Activated naive CD4-positive, alpha-beta T cell treated with anti-CD3 and anti-CD28 coated beads, Interleukin-2, amount 50 U/mL, for 72 hours (primary cell): ENCODE measurements at regions not wholly inside any gene's neighbourhood (a gene's known extent, or its start where the extent isn't known, plus 50 kb on each side); places are given as distances from the start of the nearest gene placed in this dataset.
"Not testable (repeated sequence)": the region's sequence is repeated elsewhere in the genome, so short reads cannot be mapped to it uniquely, and the experiment has no call there.

ENCODE experiments used
- ATAC-seq, 2 donors: fragments of 150-1000 bp; cut with Tn5 transposase; 2 replicates each; pipeline ENCODE4 v1.10.0; 2021; ENCODE audit warnings: mild to moderate bottlenecking in 2 of 2, moderate library complexity in 2 of 2
- DNase-seq, 2 donors: peaks; one replicate each; pipeline ENCODE4 v3.0.0; 2021 to 2022; ENCODE audit warnings: low spot score in 2 of 2
- H3K27ac Mint-ChIP-seq, 2 donors: one replicate each; pipeline ENCODE4 v1.8.0; 2022; ENCODE audit warnings: mild to moderate bottlenecking in 2 of 2, mixed read lengths in 2 of 2
- H3K36me3 Mint-ChIP-seq, 2 donors: one replicate each; pipeline ENCODE4 v1.8.0; 2022; ENCODE audit warnings: mixed read lengths in 2 of 2
- H3K9me3 Mint-ChIP-seq, 2 donors: one replicate each; pipeline ENCODE4 v1.8.0; 2022; ENCODE audit warnings: mixed read lengths in 2 of 2

DNA sequence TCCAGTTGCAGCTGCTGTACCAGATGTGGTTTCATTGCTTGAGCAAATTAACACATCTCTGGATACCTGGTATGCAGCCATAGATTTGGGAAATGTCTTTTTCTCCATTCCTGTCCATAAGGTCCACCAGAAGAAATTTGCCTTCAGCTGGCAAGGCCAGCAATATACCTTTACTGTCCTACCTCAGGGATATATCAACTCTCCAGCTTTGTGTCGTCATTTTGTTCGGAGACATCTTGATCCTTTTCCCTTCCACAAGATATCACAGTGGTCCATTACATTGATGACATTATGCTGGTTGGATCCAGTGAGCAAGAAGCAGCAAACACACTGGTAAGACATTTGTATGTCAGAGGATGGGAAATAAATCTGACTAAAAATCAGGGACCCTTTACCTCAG, 576.1 kb upstream of the FBXO33 start:
- not testable (repeated sequence) for H3K36me3 Mint-ChIP-seq, H3K9me3 Mint-ChIP-seq, H3K27ac Mint-ChIP-seq, ATAC-seq, DNase-seq

GRCh38 chr14:40004871-40005500, 572.8 kb upstream of the FBXO33 start:
- DNase-seq (no peak), ATAC-seq (no peak)
- Mint-ChIP-seq H3K9me3 (no peaks in the 10 kb centered on the region), H3K27ac (no peak overlapping the region), H3K36me3 (no peaks in the 10 kb centered on the region)

- no peak overlapping the region for H3K27ac Mint-ChIP-seq
These were observed 571.5 kb upstream of the FBXO33 start for GRCh38 chr14:40003773-40004172.

GRCh38 chr14:39998854-39999253, 566.6 kb upstream of the FBXO33 start:
- Mint-ChIP-seq H3K36me3 (no peaks in the 10 kb centered on the region), H3K9me3 (peaks cover 0 to 4% of the 10 kb centered on the region in 2 donors), H3K27ac (no peak overlapping the region)
- ATAC-seq (no peak), DNase-seq (no peak)

More at GRCh38 chr14:40003773-40004172, 571.5 kb upstream of the FBXO33 start:
- no peak for ATAC-seq
- Mint-ChIP-seq H3K36me3 (no peaks in the 10 kb centered on the region), H3K9me3 (no peaks in the 10 kb centered on the region)
- no peak for DNase-seq

- Mint-ChIP-seq H3K27ac (no peak overlapping the region), H3K9me3 (peaks cover 0 to 4% of the 10 kb centered on the region in 2 donors), H3K36me3 (no peaks in the 10 kb centered on the region)
- no peak for DNase-seq
- ATAC-seq: no peak
These were observed 565.9 kb upstream of the FBXO33 start for GRCh38 chr14:39998114-39998513.

DNA sequence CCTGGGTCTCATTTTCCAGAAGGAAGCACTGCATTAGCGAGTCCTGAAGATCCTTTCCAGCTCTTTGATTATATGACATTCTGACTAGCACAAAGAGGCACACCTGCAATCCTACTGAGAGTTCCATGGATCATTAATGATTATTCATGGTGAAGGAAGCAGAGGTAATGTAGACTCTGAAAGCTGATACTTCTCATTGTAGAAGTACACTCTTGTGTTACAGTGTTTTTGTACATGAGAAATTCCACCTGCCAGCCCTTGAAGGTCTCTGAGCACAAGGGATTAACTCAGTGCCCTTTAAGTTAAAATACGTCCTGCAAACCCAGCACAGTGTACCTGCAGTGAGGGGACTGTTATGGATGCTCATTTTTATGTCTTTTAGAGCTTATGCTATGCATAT, 558.8 kb upstream of the FBXO33 start:
- Mint-ChIP-seq H3K9me3 (peaks cover 0 to 4% of the 10 kb centered on the region in 2 donors), H3K36me3 (no peaks in the 10 kb centered on the region), H3K27ac (no peak overlapping the region)
- ATAC-seq (no peak), DNase-seq (no peak)

DNA sequence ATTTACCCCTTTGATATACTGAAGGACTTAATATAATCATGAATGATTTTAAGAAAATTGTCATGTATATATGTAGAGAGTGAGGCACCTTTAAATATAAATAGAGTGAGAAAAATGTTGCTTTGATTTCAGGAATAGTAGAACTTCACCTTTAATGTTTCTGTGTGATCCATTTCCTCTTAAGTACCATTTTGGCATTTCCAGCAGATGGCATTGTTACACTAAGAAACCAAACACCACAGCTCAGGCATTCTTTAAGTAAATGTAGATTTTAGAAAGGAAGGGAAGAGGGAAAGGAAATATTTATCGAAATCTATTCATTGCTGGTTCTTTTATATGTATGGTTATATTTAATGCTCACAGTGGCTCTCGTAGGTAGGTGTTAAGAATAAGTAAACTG, 556.7 kb upstream of the FBXO33 start:
- Mint-ChIP-seq H3K27ac (no peak overlapping the region), H3K9me3 (no peaks in the 10 kb centered on the region), H3K36me3 (no peaks in the 10 kb centered on the region)
- no peak for DNase-seq
- ATAC-seq: no peak

DNA sequence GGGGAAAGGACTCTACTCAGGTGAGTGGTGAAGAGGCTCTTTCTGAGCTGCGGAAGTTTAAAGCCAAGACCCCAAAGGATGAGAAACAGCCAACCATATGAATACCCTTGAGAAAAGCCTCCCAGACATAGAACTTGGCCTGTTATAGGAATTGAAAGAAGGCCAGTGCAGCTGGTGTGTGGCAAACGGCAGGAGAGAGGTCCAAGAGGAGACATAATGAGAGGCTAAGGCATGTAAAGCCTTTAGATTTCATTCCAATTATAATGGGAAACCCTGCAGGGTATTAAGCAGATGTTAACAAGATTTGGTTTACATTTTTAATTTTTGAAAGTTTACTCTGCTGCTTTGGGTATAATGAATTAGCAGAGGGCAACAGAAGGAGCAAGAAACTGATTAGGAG, 552.1 kb upstream of the FBXO33 start:
- no peaks in the 10 kb centered on the region for H3K36me3 Mint-ChIP-seq
- ATAC-seq (no peak), DNase-seq (no peak)
- peaks cover 0 to 4% of the 10 kb centered on the region in 2 donors for H3K9me3 Mint-ChIP-seq
- H3K27ac Mint-ChIP-seq: no peak overlapping the region

DNA sequence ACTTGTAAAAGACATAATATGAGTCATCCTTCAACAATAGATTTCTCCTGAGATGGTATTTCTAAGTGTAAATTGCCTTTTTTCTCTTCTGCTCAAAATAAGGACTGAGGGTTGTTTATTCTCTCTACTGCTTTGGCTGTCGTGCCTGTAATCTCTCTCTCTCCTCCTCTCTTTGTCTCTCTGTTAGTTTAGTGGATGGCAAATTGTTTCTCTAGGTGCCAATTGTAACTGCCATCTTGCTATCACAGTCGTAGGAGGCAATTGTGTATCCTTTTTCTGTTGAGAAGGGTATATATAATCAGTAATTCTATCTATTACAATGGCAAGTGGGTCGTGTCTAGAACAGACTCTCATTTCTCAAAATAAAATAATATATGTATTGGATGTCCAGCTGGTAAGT, 545.0 kb upstream of the FBXO33 start:
- Mint-ChIP-seq H3K36me3 (no peaks in the 10 kb centered on the region), H3K9me3 (peaks cover 0 to 4% of the 10 kb centered on the region in 2 donors), H3K27ac (no peak overlapping the region)
- ATAC-seq (no peak), DNase-seq (no peak)

GRCh38 chr14:39974036-39974435, 541.8 kb upstream of the FBXO33 start:
- H3K27ac Mint-ChIP-seq: no peak overlapping the region
- peaks cover 0 to 5% of the 10 kb centered on the region in 2 donors for H3K9me3 Mint-ChIP-seq
- DNase-seq (no peak), ATAC-seq (no peak)
- H3K36me3 Mint-ChIP-seq: no peaks in the 10 kb centered on the region

- Mint-ChIP-seq H3K36me3 (no peaks in the 10 kb centered on the region), H3K27ac (no peak overlapping the region), H3K9me3 (peaks cover 4 to 5% of the 10 kb centered on the region in 2 donors)
- DNase-seq (no peak), ATAC-seq (no peak)
These were observed 540.5 kb upstream of the FBXO33 start for GRCh38 chr14:39972704-39973103.

DNA sequence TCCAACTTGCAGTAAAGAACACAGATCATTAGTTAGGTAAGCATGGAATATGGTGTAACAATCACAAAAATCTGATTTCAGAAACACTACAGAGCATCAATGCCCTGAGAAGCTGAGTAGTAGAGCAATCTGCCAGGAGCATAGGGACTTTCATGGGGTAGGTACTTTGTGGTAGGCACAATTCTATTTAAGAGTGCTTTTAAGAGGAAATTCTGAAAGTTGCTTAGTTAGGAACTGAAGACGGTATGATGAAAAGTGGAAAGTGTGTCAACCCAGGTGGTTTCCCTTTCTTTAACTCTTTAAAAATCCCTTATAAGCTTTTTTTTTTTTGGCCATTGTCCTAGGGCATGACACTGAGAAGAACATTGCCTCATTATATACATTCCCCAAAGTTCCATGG, 535.7 kb upstream of the FBXO33 start:
- no peak for DNase-seq
- no peak for ATAC-seq
- H3K9me3 Mint-ChIP-seq: peaks cover 6 to 8% of the 10 kb centered on the region in 2 donors

GRCh38 chr14:39957987-39958386, 525.8 kb upstream of the FBXO33 start:
- no peak for DNase-seq
- no peak for ATAC-seq
- Mint-ChIP-seq H3K36me3 (peaks cover 7 to 10% of the 10 kb centered on the region in 2 donors), H3K27ac (no peak overlapping the region), H3K9me3 (peaks cover 24 to 26% of the 10 kb centered on the region in 2 donors)

More for the DNA sequence above, 535.7 kb upstream of the FBXO33 start:
- Mint-ChIP-seq H3K36me3 (no peaks in the 10 kb centered on the region), H3K27ac (no peak overlapping the region)

GRCh38 chr14:39957290-39957689, 525.1 kb upstream of the FBXO33 start:
- peaks cover 19 to 26% of the 10 kb centered on the region in 2 donors for H3K9me3 Mint-ChIP-seq
- no peak for ATAC-seq
- peaks cover 7 to 17% of the 10 kb centered on the region in 2 donors for H3K36me3 Mint-ChIP-seq
- no peak overlapping the region for H3K27ac Mint-ChIP-seq
- DNase-seq: no peak

- Mint-ChIP-seq H3K9me3 (peaks cover 18 to 22% of the 10 kb centered on the region in 2 donors), H3K27ac (no peak overlapping the region), H3K36me3 (peaks cover 7 to 20% of the 10 kb centered on the region in 2 donors)
- DNase-seq (no peak), ATAC-seq (no peak)
These were observed 524.1 kb upstream of the FBXO33 start for GRCh38 chr14:39956372-39956771.

DNA sequence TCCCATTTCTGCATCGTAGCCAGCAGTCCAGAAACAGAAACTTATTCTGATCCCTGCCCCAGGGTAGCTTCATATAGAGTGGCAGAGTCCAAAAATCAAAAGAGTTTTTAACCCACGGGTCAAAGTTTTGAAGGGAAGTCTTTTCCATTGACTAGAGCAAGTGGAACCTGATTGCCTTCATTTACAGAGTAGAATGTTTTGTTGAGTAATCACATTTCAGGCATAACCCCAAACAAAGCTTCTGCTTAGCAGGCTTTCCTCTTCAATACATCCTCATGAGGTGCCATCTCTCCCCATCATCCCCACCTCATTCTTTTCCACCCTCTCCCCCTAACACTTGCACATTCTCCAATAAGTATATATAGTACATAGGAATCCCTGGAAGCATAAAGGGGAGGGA, 516.0 kb upstream of the FBXO33 start:
- Mint-ChIP-seq H3K9me3 (peaks cover 8 to 15% of the 10 kb centered on the region in 2 donors), H3K36me3 (peaks cover 0 to 10% of the 10 kb centered on the region in 2 donors), H3K27ac (no peak overlapping the region)
- ATAC-seq: no peak
- DNase-seq: no peak

- H3K27ac Mint-ChIP-seq: no peak overlapping the region
- H3K9me3 Mint-ChIP-seq: peaks cover 5 to 7% of the 10 kb centered on the region in 2 donors
- ATAC-seq: no peak
- no peaks in the 10 kb centered on the region for H3K36me3 Mint-ChIP-seq
- no peak for DNase-seq
These were observed 514.6 kb upstream of the FBXO33 start for GRCh38 chr14:39946807-39947206.

- no peak overlapping the region for H3K27ac Mint-ChIP-seq
- ATAC-seq (no peak), DNase-seq (no peak)
- H3K36me3 Mint-ChIP-seq: no peaks in the 10 kb centered on the region
- H3K9me3 Mint-ChIP-seq: peaks cover 4 to 11% of the 10 kb centered on the region in 2 donors
These were observed 506.8 kb upstream of the FBXO33 start for GRCh38 chr14:39939023-39939422.
